22Rv1 (cell line): ENCODE measurements at regions not wholly inside any gene's neighbourhood (a gene's known extent, or its start where the extent isn't known, plus 50 kb on each side); places are given as distances from the start of the nearest gene placed in this dataset.

Experiments
- H3K27ac ChIP-seq: fragments of 450-650 bp; 2 replicates; pipeline ENCODE4 v1.5.1; 2017
- ZFX ChIP-seq: fragments of 450-650 bp; IDR thresholded peaks from 2 replicates; pipeline ENCODE4 v1.6.1; 2017; ENCODE audit warnings: antibody characterized with exemption, borderline replicate concordance
- TF ChIP-seq, protein P1 (sequence below): fragments of 450-650 bp; IDR thresholded peaks from 2 replicates; pipeline ENCODE4 v1.5.1; 2017; ENCODE audit warnings: mild to moderate bottlenecking

DNA sequence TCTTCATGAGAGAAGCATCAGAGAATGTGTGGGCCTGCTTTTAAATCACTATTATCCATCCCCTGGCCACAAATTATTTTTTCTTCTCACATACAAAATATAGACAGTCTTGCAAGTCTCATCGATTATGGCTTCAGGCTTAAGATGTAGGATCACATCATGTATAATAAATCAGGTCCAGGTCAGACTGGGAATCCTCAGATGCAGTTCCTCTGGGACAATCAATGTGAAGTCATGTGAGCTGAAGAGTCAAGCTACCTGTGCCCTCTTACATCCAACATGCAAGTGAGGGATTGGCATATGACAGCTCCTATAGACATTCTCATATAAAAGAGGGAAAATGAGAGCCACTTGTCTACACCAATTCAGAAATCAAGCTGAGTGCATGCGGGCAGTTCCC is 631.8 kb downstream of the PTPRU start:
- H3K27ac ChIP-seq = no peak overlapping the region
- TF ChIP-seq, protein P1, sequence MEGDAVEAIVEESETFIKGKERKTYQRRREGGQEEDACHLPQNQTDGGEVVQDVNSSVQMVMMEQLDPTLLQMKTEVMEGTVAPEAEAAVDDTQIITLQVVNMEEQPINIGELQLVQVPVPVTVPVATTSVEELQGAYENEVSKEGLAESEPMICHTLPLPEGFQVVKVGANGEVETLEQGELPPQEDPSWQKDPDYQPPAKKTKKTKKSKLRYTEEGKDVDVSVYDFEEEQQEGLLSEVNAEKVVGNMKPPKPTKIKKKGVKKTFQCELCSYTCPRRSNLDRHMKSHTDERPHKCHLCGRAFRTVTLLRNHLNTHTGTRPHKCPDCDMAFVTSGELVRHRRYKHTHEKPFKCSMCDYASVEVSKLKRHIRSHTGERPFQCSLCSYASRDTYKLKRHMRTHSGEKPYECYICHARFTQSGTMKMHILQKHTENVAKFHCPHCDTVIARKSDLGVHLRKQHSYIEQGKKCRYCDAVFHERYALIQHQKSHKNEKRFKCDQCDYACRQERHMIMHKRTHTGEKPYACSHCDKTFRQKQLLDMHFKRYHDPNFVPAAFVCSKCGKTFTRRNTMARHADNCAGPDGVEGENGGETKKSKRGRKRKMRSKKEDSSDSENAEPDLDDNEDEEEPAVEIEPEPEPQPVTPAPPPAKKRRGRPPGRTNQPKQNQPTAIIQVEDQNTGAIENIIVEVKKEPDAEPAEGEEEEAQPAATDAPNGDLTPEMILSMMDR = no peak
- TF ChIP-seq ZFX = no peak

DNA sequence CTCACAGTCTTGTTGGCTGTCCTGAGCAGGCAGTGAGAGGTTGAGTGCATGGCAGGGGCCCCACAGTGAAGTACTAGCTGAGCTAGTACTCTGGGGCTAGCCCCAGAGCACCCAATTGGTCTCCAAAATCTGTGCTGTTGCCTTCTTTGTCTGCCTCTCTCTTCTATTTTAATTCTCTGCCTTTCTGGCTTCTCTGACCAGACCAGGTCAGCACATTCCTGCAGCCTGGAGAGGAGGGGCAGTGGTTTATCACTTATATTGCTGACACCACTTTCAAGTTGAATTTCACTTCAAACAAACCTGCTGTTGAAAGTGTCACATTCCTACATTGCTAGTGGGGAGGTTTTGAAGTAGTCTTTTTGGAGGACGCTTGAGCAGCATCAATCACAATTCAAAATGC is 628.7 kb downstream of the PTPRU start:
- no peak overlapping the region for H3K27ac ChIP-seq
- TF ChIP-seq, protein P1 = no peak
- TF ChIP-seq ZFX = no peak

- no peak overlapping the region for H3K27ac ChIP-seq
- no peak for TF ChIP-seq ZFX
- TF ChIP-seq, protein P1 = no peak
Measured at GRCh38 chr1:29864431-29865022, 628.2 kb downstream of the PTPRU start.

GRCh38 chr1:29861922-29862321 is 625.6 kb downstream of the PTPRU start:
- TF ChIP-seq, protein P1 = no peak
- TF ChIP-seq ZFX = no peak
- no peak overlapping the region for H3K27ac ChIP-seq

GRCh38 chr1:29861446-29861845 is 625.1 kb downstream of the PTPRU start:
- no peak overlapping the region for H3K27ac ChIP-seq
- no peak for TF ChIP-seq ZFX
- TF ChIP-seq, protein P1 = no peak

DNA sequence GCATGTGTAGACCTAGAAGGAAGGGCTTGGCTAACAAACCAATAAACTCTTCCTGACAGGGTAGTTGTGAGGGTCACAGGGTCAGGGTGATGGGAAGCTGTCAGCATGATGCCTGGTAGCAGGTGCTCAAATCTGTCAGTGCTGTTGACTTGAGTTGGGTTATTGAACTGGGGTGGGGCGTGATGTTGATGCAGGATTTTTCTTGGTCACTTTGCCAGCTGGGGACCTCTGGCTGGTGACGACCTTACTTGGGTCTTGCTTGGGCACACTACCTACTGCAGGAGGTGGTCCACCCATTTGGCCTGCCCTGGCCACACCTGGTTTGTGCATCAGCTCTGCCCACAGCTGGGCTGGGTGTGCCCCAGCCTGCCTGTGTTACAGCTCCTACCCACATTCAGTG is 624.4 kb downstream of the PTPRU start:
- no peak overlapping the region for H3K27ac ChIP-seq
- no peak for TF ChIP-seq ZFX
- TF ChIP-seq, protein P1 = no peak

- no peak overlapping the region for H3K27ac ChIP-seq
- no peak for TF ChIP-seq ZFX
- TF ChIP-seq, protein P1 = no peak
Measured at GRCh38 chr1:29860056-29860455, 623.7 kb downstream of the PTPRU start.
